NAMALWA (cell line): ENCODE measurements at regions not wholly inside any gene's neighbourhood (a gene's known extent, or its start where the extent isn't known, plus 50 kb on each side); places are given as distances from the start of the nearest gene placed in this dataset.

ENCODE experiments used
- DNase-seq: peaks from one replicate; pipeline ENCODE4 v3.0.0-alpha.2; 2015; ENCODE audit warnings: low spot score

DNA sequence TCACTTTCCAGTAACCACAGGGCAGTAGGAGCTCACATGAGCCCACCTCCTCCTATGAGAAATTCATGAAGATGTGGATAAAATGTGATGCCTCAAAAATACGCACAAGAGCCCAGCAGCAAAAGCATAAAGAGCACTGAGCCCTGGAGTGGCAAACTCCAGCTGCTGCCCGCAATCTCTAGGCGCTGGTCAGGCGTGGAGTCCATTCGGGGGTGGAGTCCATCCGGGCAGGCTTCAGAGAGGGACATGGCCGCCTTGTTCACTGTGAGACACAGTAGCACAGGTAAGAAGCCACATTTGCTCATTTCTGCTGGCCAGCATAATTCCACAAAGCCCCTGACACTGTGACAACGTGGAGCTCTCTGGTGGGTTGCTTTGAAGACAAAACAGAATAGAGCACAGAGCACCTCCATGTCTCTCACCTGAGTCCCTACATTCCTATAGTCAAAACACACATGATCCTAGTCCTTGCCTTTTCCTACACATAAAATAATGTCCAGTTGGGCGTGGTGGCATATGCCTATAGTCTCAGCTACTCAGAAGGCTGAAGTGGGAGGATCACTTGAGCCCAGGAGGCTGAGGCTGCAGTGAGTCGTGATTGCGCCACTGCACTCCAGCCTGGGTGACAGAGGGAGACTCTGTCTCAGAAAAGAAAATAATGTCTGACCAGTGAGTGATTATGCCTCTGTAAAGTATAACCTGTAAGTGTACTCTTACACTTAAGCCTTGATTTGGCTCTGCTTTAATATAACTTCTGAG is 365.2 kb downstream of the GADD45G start:
- no peak for DNase-seq

DNA sequence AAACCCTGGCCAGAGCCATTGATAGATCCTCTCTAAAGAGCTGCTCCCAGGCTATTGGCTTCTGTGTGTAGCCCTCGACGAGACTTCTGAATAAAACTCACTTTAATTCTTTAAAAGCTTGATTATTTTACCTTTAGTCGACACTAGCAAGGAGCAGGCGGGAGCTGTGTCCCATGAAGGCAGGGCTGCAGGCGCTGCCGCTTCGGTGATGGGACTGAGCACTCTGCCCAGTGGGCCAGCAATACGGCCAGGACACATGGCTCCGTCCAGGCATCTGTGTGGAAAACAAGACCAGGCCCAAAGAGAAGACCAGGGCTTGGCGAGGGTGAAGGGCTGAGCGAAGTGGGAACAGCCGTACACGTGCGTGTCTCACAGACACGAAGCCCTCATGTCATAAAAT is 365.9 kb downstream of the GADD45G start:
- DNase-seq: no peak

GRCh38 chr9:89972535-89972934 is 367.7 kb downstream of the GADD45G start:
- no peak for DNase-seq

DNA sequence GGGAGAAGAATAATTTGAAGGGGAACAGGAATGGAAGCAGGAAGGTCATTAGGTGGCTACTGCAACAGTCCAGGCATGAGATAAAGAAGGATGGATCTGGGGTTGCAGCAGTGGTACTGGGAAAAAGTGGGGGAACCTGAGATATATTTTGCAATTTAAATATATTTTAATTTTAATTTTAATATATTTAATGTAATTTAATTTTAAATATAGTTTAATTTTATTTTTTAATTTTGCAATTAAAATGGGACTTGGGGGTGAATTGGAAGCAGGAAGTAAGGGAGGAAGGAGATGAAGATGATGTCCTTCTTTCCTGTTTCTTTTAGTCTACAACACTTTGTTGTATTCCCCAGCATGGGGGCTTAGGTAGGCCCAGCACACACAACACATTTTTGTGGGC is 369.8 kb downstream of the GADD45G start:
- DNase-seq: no peak

DNA sequence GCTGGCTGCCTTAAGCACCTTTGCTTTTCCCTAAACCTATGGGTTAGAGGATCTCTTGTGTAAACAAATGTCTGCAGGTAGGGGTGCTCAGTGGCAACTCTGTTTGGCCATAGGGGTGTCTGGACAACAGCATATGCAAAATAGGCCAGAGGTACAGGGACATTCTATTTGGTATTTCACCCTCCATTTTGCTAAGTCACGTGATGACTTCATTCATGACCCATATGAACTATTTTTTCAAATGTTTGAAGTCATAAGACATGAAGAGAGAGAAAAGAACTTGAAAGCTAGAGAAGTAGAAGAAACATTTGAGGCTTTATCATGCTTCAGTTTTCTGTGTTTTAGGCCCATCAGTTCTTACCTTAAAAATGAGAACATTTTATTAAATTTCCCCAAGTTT is 370.2 kb downstream of the GADD45G start:
- DNase-seq: no peak

- DNase-seq: no peak
These were observed 370.8 kb downstream of the GADD45G start for GRCh38 chr9:89975630-89976029.

DNA sequence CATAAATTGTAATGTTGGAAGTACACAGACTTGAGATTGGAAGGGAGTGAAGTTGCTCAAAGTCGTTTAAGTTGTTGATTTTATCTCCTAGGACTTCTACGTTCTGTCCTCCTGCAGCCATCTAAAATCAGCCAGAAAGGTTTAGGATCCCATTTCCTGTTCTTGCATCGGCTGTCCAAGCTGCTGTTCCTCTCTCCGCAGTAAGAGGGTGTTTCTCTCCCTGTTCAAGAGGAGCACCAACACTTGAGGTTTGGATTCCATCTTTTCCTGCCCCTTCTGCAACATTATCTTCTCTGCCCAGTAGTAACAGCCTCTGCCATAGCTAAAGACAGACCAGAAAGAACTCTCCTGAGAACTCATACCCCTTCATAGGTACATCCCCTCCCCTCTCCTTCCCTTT is 373.4 kb downstream of the GADD45G start:
- no peak for DNase-seq

GRCh38 chr9:89980600-89980999 is 375.8 kb downstream of the GADD45G start:
- DNase-seq: no peak

- DNase-seq: no peak
These were observed 377.2 kb downstream of the GADD45G start for GRCh38 chr9:89982016-89982415.

- DNase-seq: no peak
These were observed 378.6 kb downstream of the GADD45G start for GRCh38 chr9:89983411-89983810.

DNA sequence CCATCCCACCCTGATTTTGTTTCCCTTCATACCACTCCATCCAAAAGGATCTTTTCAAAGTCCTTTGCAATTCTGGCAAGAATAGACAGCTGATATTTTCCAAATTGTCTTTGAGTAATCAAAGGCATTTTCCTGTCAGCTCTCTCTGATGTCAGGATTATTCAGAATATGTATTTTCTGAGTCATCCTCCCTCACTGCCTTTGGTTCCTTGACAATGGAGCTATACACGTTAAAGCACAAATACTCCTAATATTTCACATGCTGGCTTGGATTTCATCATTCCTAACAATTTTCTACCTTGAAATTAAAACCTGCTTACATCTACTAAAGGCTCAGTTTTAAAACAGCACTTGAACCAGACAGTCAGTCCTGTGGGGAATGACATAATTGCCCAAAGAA is 379.4 kb downstream of the GADD45G start:
- DNase-seq: no peak

- no peak for DNase-seq
These were observed 380.3 kb downstream of the GADD45G start for GRCh38 chr9:89985068-89985467.

DNA sequence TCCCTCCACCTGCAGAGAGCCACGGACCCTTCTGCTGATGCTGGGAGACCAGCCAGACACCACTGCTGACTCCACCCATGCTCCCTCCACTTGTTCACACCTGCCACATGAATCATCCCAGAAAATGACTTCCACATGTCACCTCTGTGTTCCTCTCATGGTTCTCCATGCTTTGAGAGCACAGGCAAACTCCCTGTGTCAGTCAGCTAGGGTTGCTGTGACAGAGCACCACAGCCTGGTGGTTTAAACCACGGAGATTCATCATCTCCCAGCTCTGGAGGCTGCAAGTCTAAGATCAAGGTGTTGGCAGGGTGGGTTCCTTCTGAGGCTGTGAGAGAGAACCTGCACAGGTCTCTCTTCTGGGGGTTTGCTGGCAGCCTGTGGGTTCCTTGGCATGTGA is 381.4 kb downstream of the GADD45G start:
- no peak for DNase-seq

DNA sequence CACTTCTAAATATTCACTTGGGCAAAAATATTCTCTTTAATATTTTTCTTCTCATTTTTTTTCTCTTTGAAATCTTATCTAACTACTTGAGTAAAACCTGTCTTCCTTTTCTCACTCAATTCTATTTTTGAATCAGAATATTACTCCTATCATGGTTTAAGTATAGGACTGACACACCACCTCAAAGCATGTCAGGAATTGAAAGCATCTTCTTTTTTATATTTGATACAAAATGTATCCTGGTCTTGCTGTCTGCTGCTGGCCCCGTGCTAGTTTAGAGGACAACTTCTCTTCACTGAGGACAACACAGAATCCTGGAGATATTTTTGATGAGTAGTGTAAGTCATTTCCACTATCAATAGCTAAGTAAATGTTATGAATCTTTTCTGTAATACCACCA is 383.6 kb downstream of the GADD45G start:
- DNase-seq: no peak

DNA sequence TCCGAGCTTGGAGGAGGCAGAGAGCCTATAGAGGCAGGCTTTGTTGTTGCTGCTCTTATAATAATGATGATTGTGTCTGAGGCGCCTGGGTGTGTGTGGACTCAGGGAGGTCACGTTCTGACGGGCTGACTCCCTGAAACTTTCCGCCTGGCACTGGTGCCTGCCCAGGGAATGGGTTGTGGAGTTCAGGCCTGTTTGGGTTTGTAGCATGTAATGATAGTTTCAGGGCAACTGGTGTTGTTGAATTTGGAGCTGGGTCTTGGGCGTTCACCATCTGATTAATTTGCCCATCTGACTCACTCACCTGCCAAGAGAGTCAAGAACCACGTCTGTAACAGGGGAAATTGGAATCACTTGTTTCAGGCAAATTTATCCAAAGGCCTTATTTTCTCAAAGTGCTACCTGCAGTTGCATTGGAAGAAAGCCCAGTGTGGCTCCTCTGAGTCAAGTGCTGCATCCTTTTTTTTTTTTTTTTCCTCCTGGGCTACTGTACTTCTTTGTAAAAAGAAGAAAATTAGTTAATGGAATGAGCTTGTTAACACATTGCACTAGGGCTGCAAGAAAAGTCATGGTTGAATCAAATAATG is 386.5 kb downstream of the GADD45G start:
- DNase-seq: no peak

GRCh38 chr9:89992326-89993198 is 387.8 kb downstream of the GADD45G start:
- no peak for DNase-seq

DNA sequence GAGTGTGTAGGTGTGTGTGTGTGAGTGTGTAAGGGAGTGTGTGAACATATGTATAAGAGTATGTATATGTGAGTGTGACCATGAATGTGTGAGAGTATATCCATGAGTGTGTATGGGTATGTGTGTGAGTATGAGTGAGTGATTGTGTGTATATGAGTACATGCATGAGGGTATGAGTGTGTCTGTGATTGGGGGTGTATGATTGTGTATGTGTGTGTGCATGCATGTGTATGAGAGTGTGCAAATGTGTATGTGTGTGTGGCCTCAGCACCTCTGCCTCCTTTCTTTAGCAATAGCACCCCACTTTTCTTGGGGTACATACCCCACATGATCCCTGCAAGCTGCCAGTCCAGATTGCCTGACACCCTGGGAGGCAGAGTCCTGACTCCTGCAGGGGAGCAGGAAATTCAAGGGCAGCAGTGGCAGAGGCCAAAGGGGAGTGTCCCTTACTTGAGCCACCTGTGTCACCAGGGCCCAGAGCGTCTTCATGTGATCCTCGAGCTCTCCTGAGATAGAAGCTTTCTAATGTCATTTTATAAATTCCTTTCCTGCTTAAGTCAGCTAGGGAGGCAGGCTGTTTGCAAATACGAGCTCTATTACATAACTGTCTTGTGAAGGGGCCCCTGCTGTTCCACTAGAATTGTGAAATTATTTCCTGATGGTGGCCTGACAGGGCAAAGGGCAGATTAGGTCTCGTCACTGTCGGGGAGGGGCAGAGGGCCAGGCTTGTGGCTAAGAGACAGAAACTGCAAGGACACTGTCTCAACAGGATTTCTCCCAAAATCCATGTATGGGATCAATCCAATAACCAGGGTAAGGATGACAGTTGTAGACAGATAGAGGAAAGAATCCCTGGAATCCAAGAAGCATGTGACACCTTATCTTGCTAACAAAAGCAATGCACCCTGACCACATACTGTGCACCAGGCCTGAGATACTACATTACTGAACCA is 389.1 kb downstream of the GADD45G start:
- no peak for DNase-seq

GRCh38 chr9:89994988-89995613 is 390.3 kb downstream of the GADD45G start:
- DNase-seq: no peak

DNA sequence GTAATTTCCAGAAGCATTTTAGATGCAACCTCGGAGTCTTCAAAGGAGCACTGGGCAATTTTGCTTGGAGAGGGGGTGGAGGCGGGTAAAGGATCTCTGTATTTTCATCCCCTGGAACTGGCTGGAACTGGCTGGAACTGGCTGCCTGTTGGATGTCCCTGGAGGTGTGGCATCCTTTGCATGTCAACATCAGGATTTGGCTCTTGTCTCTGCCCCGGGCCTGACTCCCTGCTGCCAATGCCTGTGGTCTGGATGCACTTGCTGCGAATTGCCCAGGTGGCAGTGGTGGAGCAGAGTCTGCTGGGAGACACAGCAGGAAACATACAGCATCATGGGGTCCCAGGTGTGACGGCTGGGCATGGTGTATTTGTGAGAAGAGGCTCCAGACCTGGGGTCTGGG is 391.3 kb downstream of the GADD45G start:
- DNase-seq: no peak

DNA sequence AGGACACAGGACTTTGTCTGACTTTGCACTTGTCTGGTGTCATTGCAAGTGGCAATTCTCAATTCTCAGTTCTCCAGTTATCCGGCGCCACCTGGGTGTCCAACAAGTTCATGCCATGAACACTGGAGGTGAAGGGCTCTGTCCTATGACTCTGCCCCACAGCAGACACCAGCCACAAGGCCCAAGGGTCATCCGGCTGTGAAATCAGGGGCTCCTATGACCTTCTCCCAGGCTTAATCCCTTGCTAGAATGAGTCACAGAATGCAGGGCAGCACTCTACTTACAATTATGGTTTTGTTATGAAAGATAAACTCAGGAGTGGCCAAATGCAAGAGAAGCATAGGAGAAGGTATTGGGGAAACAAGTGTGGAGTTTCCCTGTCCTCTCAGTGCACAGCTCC is 392.0 kb downstream of the GADD45G start:
- no peak for DNase-seq

DNA sequence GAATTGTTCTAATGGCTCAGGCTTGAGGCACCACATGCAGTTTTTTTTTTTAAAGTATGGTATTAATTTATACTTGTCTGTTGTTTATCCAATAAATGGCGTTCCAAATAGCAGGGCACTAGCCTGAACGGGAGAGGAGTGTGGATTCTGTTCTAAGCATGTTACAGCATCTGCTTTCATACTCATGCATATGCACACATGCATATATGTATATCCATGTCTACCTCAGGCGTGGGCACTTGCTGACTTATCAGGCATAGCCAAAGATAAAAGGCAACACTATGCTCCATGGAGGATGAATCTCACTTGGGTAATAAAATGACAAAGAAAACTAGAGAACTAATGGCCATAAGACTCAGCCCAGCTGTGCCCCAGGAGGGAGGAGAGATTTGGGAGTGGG is 393.8 kb downstream of the GADD45G start:
- DNase-seq: no peak

DNA sequence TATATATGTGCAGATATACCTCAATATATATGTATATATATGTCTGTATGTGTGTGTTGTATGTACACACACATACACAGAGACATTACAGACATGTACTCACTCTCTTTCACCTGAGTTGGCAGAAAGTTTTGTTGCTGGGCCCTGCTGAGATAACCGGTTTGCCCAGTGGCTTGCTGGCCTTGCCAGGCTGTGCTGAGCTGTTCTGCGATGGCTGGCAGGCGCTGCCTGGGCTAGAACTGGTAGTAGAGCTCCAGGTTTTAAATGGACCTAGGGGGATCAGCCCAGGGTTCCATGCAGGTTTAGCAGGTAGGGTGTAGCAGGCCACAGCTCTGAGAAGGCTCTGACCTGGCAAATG is 394.3 kb downstream of the GADD45G start:
- DNase-seq: no peak
